ENCODE measurements at regions not wholly inside any gene's neighbourhood (a gene's known extent, or its start where the extent isn't known, plus 50 kb on each side); places are given as distances from the start of the nearest gene placed in this dataset.

DNA sequence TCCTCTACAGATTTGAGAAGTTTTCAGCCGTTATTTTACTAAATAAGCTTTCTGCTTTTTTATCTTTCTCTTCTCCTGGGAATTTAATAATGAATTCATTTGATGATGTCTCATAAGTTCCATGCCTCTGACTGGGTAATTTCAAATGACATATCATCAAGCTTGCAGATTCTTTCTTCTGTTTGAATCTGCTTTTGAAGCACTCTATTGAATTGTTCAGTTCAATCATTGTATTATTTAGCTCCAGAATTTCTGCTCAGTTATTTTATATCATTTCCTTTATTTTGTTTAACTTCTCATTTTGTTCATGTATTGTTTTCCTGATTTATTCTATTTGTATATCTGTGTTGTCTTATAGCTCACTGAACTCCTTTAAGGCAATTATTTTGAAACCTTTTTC lies 196.9 kb upstream of the CNTNAP2 start:
- no peak overlapping the region for H3K4me3 ChIP-seq (ENCODE audit: low read depth, low read length)
- DNase-seq (ENCODE audit: low read depth) = no peak
- TF ChIP-seq, protein P1, sequence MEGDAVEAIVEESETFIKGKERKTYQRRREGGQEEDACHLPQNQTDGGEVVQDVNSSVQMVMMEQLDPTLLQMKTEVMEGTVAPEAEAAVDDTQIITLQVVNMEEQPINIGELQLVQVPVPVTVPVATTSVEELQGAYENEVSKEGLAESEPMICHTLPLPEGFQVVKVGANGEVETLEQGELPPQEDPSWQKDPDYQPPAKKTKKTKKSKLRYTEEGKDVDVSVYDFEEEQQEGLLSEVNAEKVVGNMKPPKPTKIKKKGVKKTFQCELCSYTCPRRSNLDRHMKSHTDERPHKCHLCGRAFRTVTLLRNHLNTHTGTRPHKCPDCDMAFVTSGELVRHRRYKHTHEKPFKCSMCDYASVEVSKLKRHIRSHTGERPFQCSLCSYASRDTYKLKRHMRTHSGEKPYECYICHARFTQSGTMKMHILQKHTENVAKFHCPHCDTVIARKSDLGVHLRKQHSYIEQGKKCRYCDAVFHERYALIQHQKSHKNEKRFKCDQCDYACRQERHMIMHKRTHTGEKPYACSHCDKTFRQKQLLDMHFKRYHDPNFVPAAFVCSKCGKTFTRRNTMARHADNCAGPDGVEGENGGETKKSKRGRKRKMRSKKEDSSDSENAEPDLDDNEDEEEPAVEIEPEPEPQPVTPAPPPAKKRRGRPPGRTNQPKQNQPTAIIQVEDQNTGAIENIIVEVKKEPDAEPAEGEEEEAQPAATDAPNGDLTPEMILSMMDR (IDR thresholded peaks at IDR 0.05; ENCODE audit: control insufficient read depth, extremely low read depth, insufficient read depth) = no peak

DNA sequence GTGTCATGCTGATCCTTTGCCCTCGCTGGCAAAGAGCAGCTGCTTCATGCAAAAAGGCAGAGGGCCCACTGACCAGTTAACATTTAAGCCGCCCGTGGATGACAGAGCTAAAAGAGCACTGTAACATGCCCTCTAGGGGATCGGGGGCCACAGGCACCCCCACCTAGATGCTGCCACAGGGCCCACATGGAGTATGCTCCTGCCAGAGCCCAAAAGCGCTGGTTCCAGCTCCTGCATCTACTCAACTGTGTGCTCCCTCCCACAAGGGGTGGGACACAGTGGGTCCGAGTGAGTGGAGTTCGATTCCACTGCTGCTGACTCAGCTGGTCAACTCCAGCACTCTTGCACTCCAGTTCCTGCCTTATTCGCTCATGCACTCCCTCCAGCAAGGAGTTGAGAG lies 199.8 kb upstream of the CNTNAP2 start:
- TF ChIP-seq, protein P1 (IDR thresholded peaks at IDR 0.05; ENCODE audit: control insufficient read depth, extremely low read depth, insufficient read depth) = no peak
- no peak overlapping the region for H3K4me3 ChIP-seq (ENCODE audit: low read depth, low read length)
- DNase-seq (ENCODE audit: low read depth) = no peak

DNA sequence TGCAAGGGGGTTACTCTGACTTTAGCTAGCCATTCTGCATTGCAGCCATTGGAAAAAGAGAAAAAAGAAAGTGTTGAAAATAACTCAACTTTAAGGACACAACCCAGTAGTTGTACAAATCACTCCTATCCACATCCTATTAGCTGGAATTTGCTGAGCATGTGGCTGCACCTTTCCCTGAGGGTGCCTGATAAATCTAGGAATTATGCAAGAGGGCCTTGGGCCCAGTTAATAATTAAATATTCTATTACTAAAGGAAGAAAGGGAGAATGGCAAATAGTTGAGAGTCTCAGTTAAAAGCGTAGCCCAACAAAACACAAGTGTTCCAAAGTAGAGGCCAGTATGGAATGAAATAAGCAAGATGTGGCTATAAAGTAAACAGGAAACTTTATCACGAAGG lies 200.9 kb upstream of the CNTNAP2 start:
- TF ChIP-seq, protein P1 (IDR thresholded peaks at IDR 0.05; ENCODE audit: control insufficient read depth, extremely low read depth, insufficient read depth) = no peak
- no peak for DNase-seq (ENCODE audit: low read depth)
- H3K4me3 ChIP-seq (ENCODE audit: low read depth, low read length) = no peak overlapping the region

DNA sequence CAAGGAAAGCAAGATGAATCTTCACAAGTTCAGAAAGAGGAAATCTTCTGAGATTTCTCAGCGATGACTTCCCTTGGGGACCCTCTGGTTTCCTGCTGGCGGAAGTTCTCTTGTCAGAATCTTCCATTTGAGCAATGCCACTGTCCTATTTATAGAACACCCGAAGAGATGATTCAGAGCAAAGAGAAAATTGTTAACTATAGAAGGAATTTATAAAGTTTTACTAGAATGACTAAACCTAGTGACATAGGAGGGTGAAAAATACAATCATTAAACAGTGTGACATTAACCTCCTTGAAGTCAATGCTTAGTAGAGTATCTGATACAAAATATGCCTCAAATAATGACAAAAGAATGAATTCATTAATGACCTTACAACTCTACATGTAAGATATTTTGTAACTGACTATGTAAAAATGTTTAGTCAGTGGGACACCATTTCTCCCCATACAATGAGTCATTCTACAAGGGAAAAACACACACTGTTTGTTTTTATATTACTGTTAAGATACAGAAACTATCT lies 206.5 kb upstream of the CNTNAP2 start:
- no peak overlapping the region for H3K4me3 ChIP-seq (ENCODE audit: low read depth, low read length)
- TF ChIP-seq, protein P1 (IDR thresholded peaks at IDR 0.05; ENCODE audit: control insufficient read depth, extremely low read depth, insufficient read depth) = no peak
- DNase-seq (ENCODE audit: low read depth) = no peak

DNA sequence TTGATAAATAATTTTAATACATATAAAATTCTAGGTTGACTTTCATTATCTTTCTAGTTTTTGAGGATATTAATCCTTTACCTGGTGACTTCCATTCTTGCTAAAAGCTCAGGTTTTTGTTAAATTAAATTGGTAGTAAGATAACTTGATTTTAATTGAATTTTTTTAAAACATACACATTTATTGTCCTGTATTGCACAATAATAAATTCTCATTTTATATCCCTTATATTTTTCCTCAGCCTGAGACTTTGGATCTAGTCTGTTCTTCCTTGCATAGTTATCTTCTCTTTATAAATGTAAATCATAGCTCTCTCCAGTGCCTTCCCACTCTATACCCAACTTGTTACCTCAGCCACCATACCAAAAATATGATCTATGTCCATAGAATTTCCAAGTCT lies 212.9 kb upstream of the CNTNAP2 start:
- H3K4me3 ChIP-seq (ENCODE audit: low read depth, low read length) = no peak overlapping the region
- TF ChIP-seq, protein P1 (IDR thresholded peaks at IDR 0.05; ENCODE audit: control insufficient read depth, extremely low read depth, insufficient read depth) = no peak
- DNase-seq (ENCODE audit: low read depth) = no peak

DNA sequence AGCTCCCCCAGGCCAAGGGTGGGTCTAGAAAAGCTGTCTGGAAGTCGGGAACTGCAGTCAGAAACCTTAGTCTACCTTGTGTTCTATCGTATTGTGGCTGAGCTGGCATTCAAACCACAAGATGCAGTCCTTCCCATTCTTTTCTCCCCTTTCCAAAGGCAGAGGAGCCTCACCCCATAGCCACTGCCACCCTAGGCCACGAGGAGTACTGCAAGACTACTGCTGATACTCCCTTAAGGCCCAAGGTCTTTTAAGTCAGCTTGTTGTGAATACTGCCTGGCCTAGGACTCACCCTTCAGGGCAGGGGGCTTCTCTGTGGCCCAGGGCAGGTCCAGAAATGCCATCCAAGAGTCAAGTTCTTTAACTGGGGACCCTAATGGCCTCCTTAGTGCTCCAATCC lies 214.5 kb upstream of the CNTNAP2 start:
- H3K4me3 ChIP-seq (ENCODE audit: low read depth, low read length) = no peak overlapping the region
- DNase-seq (ENCODE audit: low read depth) = no peak
- TF ChIP-seq, protein P1 (IDR thresholded peaks at IDR 0.05; ENCODE audit: control insufficient read depth, extremely low read depth, insufficient read depth) = no peak

DNA sequence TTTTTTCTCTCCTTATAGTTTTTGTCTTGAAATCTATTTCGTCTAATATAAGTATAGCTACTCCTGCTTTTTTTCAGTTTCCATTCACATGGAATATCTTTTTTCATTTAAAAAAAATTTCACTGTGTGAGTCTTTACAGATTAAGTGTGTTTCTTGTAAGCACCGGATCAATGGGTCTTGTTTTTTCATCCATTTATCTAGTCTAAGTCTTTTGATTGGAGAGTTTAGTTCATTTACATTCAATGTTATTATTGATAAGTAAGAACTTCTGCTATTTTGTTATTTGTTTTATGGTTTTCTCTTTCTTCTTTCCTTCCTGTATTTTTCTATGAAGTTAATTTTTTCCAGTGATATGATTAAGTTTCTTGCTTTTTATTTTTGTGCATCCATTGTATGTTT lies 216.7 kb upstream of the CNTNAP2 start:
- DNase-seq (ENCODE audit: low read depth) = no peak
- TF ChIP-seq, protein P1 (IDR thresholded peaks at IDR 0.05; ENCODE audit: control insufficient read depth, extremely low read depth, insufficient read depth) = no peak
- no peak overlapping the region for H3K4me3 ChIP-seq (ENCODE audit: low read depth, low read length)
